Liver (tissue), 8 donors: ENCODE measurements at regions not wholly inside any gene's neighbourhood (a gene's known extent, or its start where the extent isn't known, plus 50 kb on each side); places are given as distances from the start of the nearest gene placed in this dataset.
A peak's percentile ranks its signal among the peaks of the same experiment; 100 is the strongest.

Experiments used
- DNase-seq: peaks from one replicate; pipeline ENCODE4 v3.0.0-alpha.2; 2017; ENCODE audit warnings: low spot score
- H3K27ac ChIP-seq, 2 donors: one replicate each; pipeline ENCODE4 v1.7.0; 2013; ENCODE audit warnings: inconsistent platforms in 2 of 2, low read length in 2 of 2, control low read depth in 1 of 2, low read depth in 1 of 2, mild to moderate bottlenecking in 1 of 2
- H3K27me3 ChIP-seq, 4 donors: one replicate each; pipeline versions ENCODE4 v1.6.1 to v1.7.0; 2013; ENCODE audit warnings: low read length in 3 of 4, inconsistent platforms in 1 of 4, mild to moderate bottlenecking in 1 of 4, moderate library complexity in 1 of 4; ENCODE audit not compliant: control insufficient read depth in 4 of 4, insufficient read depth in 4 of 4
- H3K36me3 ChIP-seq, 4 donors: one replicate each; pipeline versions ENCODE4 v1.6.1 to v1.7.0; 2013; ENCODE audit warnings: low read length in 3 of 4, mild to moderate bottlenecking in 3 of 4, low read depth in 1 of 4, moderate library complexity in 1 of 4; ENCODE audit not compliant: control insufficient read depth in 4 of 4, insufficient read depth in 3 of 4
- H3K4me1 ChIP-seq, 4 donors: one replicate each; pipeline versions ENCODE4 v1.6.1 to v1.7.0; 2013; ENCODE audit warnings: low read length in 3 of 4, mild to moderate bottlenecking in 3 of 4, moderate library complexity in 1 of 4; ENCODE audit not compliant: control insufficient read depth in 4 of 4, insufficient read depth in 4 of 4
- H3K4me3 ChIP-seq, 3 donors: one replicate each; pipeline versions ENCODE4 v1.6.1 to v1.7.0; 2013; ENCODE audit warnings: low read length in 3 of 3, control low read depth in 1 of 3, low read depth in 1 of 3, mild to moderate bottlenecking in 1 of 3
- H3K9ac ChIP-seq, 2 donors: one replicate each; pipeline ENCODE4 v1.7.0; 2013; ENCODE audit warnings: low read length in 2 of 2, mild to moderate bottlenecking in 2 of 2, moderate library complexity in 2 of 2, control low read depth in 1 of 2, low read depth in 1 of 2
- H3K9me3 ChIP-seq, 4 donors: one replicate each; pipeline versions ENCODE4 v1.6.1 to v1.7.0; 2013; ENCODE audit warnings: low read length in 3 of 4; ENCODE audit not compliant: control insufficient read depth in 4 of 4
- CTCF ChIP-seq: fragments of 150-350 bp; IDR thresholded peaks from 2 replicates; pipeline ENCODE4 v1.5.1; 2017; ENCODE audit warnings: improper control_type of control experiment, low read depth, low read length; ENCODE audit not compliant: missing input control
- EGR1 ChIP-seq, 2 donors: IDR thresholded peaks; 2 replicates each; pipeline ENCODE4 v1.6.1; 2016 to 2018; ENCODE audit warnings: antibody characterized with exemption in 2 of 2, low read depth in 2 of 2
- FOXA1 ChIP-seq: IDR thresholded peaks from 2 replicates; pipeline ENCODE4 v1.6.1; 2016; ENCODE audit warnings: antibody characterized with exemption
- FOXA2 ChIP-seq: IDR thresholded peaks from 2 replicates; pipeline ENCODE4 v1.6.1; 2016; ENCODE audit warnings: antibody characterized with exemption
- GABPA ChIP-seq, 2 donors: IDR thresholded peaks in 1 of 2; conservative IDR thresholded peaks in 1 of 2; 2 replicates each; pipeline ENCODE4 v1.6.1; 2016; ENCODE audit warnings: antibody characterized with exemption in 2 of 2, mild to moderate bottlenecking in 1 of 2, moderate library complexity in 1 of 2
- HNF4A ChIP-seq, 2 donors: conservative IDR thresholded peaks; 2 replicates each; pipeline ENCODE4 v1.6.1; 2016; ENCODE audit warnings: antibody characterized with exemption in 2 of 2, mild to moderate bottlenecking in 2 of 2
- HNF4G ChIP-seq: IDR thresholded peaks from 2 replicates; pipeline ENCODE4 v1.6.1; 2016; ENCODE audit warnings: antibody characterized with exemption
- NR2F2 ChIP-seq: IDR thresholded peaks from 2 replicates; pipeline ENCODE4 v1.6.1; 2016; ENCODE audit warnings: antibody characterized with exemption
- SP1 ChIP-seq: IDR thresholded peaks from 2 replicates; pipeline ENCODE4 v1.6.1; 2018; ENCODE audit warnings: antibody characterized with exemption, mild to moderate bottlenecking
- YY1 ChIP-seq: IDR thresholded peaks from 2 replicates; pipeline ENCODE4 v1.6.1; 2016; ENCODE audit warnings: antibody characterized with exemption, mild to moderate bottlenecking
- ZBTB33 ChIP-seq: IDR thresholded peaks from 2 replicates; pipeline ENCODE4 v1.6.1; 2016; ENCODE audit warnings: antibody characterized with exemption
- WGBS: extraction: QIAGEN DNeasy Blood & Tissue Kit; methylation state at CpG from one replicate; pipeline ENCODE4 v1.1.7; 2013; 5-methylcytosine and 5-hydroxymethylcytosine counted together
- TF ChIP-seq, protein P1 (sequence below): IDR thresholded peaks from 2 replicates; pipeline ENCODE4 v1.6.1; 2016; ENCODE audit warnings: antibody characterized with exemption, mild to moderate bottlenecking
- TF ChIP-seq, protein P2 (sequence below): IDR thresholded peaks from 2 replicates; pipeline ENCODE4 v1.6.1; 2016; ENCODE audit warnings: antibody characterized with exemption
- TF ChIP-seq, protein P3 (sequence below): IDR thresholded peaks from 2 replicates; pipeline ENCODE4 v1.6.1; 2016; ENCODE audit warnings: antibody characterized with exemption
- donor health status: healthy.
- donor health status: healthy.
- donor health status: healthy.
- donor health status: healthy.
- donor health status: healthy.

GRCh38 chr3:72475258-72476138 lies 372.7 kb downstream of the SHQ1 start (continued):
- TF ChIP-seq, protein P1, sequence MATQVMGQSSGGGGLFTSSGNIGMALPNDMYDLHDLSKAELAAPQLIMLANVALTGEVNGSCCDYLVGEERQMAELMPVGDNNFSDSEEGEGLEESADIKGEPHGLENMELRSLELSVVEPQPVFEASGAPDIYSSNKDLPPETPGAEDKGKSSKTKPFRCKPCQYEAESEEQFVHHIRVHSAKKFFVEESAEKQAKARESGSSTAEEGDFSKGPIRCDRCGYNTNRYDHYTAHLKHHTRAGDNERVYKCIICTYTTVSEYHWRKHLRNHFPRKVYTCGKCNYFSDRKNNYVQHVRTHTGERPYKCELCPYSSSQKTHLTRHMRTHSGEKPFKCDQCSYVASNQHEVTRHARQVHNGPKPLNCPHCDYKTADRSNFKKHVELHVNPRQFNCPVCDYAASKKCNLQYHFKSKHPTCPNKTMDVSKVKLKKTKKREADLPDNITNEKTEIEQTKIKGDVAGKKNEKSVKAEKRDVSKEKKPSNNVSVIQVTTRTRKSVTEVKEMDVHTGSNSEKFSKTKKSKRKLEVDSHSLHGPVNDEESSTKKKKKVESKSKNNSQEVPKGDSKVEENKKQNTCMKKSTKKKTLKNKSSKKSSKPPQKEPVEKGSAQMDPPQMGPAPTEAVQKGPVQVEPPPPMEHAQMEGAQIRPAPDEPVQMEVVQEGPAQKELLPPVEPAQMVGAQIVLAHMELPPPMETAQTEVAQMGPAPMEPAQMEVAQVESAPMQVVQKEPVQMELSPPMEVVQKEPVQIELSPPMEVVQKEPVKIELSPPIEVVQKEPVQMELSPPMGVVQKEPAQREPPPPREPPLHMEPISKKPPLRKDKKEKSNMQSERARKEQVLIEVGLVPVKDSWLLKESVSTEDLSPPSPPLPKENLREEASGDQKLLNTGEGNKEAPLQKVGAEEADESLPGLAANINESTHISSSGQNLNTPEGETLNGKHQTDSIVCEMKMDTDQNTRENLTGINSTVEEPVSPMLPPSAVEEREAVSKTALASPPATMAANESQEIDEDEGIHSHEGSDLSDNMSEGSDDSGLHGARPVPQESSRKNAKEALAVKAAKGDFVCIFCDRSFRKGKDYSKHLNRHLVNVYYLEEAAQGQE: no peak

- Histone ChIP-seq H3K4me3 (no peak overlapping the region), H3K36me3 (no peaks in the 10 kb centered on the region), H3K9ac (no peak overlapping the region), H3K9me3 (no peaks in the 10 kb centered on the region), H3K4me1 (peaks cover 0 to 14% (median 12%) of the 10 kb centered on the region in 4 donors), H3K27ac (peak overlapping the region; percentile 48 to 60), H3K27me3 (no peaks in the 10 kb centered on the region)
- no peak for TF ChIP-seq FOXA1
- TF ChIP-seq HNF4G: no peak
- no peak for TF ChIP-seq HNF4A (conservative IDR thresholded peaks at IDR 0.05)
- TF ChIP-seq, protein P1: no peak
- TF ChIP-seq, protein P2, sequence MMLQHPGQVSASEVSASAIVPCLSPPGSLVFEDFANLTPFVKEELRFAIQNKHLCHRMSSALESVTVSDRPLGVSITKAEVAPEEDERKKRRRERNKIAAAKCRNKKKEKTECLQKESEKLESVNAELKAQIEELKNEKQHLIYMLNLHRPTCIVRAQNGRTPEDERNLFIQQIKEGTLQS: no peak
- no peak for TF ChIP-seq FOXA2
- TF ChIP-seq YY1: no peak
- TF ChIP-seq SP1: no peak
- TF ChIP-seq EGR1 (IDR thresholded peaks at IDR 0.05; ENCODE audit: low read depth in 2 of 2): no peak
- TF ChIP-seq ZBTB33: no peak
- no peak for TF ChIP-seq CTCF
- TF ChIP-seq GABPA (IDR thresholded peaks at IDR 0.05 in 1 of 2, conservative IDR thresholded peaks at IDR 0.05 in 1 of 2): no peak
- TF ChIP-seq NR2F2: no peak
- TF ChIP-seq, protein P3, sequence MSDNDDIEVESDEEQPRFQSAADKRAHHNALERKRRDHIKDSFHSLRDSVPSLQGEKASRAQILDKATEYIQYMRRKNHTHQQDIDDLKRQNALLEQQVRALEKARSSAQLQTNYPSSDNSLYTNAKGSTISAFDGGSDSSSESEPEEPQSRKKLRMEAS: no peak
- DNase-seq: no peak
- WGBS: 94% methylated on average over 4 of the region's 4 CpGs
Observed at GRCh38 chr3:72474775-72475174, 373.5 kb downstream of the SHQ1 start.
